ENCODE measurements at regions not wholly inside any gene's neighbourhood (a gene's known extent, or its start where the extent isn't known, plus 50 kb on each side); places are given as distances from the start of the nearest gene placed in this dataset.

GRCh38 chr16:86987746-86988670 is 329.2 kb downstream of the C16orf95 start:
- no peak for DNase-seq
- no peak for TF ChIP-seq EZH2 (IDR thresholded peaks at IDR 0.05; ENCODE audit: borderline replicate concordance, low read depth, low read length, severe bottlenecking)
- no peak for TF ChIP-seq CTCF (IDR thresholded peaks at IDR 0.05; ENCODE audit: borderline replicate concordance, extremely low read depth, low read length, poor library complexity, severe bottlenecking)

GRCh38 chr16:86988920-86989696 is 328.1 kb downstream of the C16orf95 start:
- Histone ChIP-seq H3K79me2 (ENCODE audit: insufficient read depth, low read length) (no peaks in the 10 kb centered on the region), H4K20me1 (ENCODE audit: insufficient read depth, low read length) (no peaks in the 10 kb centered on the region; the same call in 1 of the 2 replicates), H3K4me2 (ENCODE audit: insufficient read depth, low read length) (no peak overlapping the region), H3K9ac (ENCODE audit: low read depth, low read length) (no peak overlapping the region), H3K9me3 (ENCODE audit: insufficient read depth, low read length, severe bottlenecking) (no peaks in the 10 kb centered on the region), H3K36me3 (ENCODE audit: insufficient read depth, low read length) (no peaks in the 10 kb centered on the region), H3K4me1 (ENCODE audit: insufficient read depth, low read length) (no peaks in the 10 kb centered on the region), H3K27me3 (ENCODE audit: insufficient read depth, low read length, poor library complexity) (peaks cover 3% of the 10 kb centered on the region), H3K27ac (ENCODE audit: low read length) (no peak overlapping the region), H2AFZ (ENCODE audit: low read depth, low read length) (no peak overlapping the region), H3K4me3 (ENCODE audit: low read depth in 1 of 2, low read length in 2 of 2) (no peak overlapping the region)
- TF ChIP-seq EZH2 (IDR thresholded peaks at IDR 0.05; ENCODE audit: borderline replicate concordance, low read depth, low read length, severe bottlenecking) (no peak), CTCF (IDR thresholded peaks at IDR 0.05; ENCODE audit: borderline replicate concordance, extremely low read depth, low read length, poor library complexity, severe bottlenecking) (no peak)
- DNase-seq (no peak), ATAC-seq (ENCODE audit: insufficient read depth, low read depth) (no peak)

More at GRCh38 chr16:86987746-86988670, 329.2 kb downstream of the C16orf95 start:
- H3K4me2 ChIP-seq (ENCODE audit: insufficient read depth, low read length) = no peak overlapping the region
- no peaks in the 10 kb centered on the region for H3K36me3 ChIP-seq (ENCODE audit: insufficient read depth, low read length)
- no peaks in the 10 kb centered on the region for H3K79me2 ChIP-seq (ENCODE audit: insufficient read depth, low read length)
- H2AFZ ChIP-seq (ENCODE audit: low read depth, low read length) = no peak overlapping the region
- H3K27ac ChIP-seq (ENCODE audit: low read length) = no peak overlapping the region
- no peak for ATAC-seq (ENCODE audit: insufficient read depth, low read depth)
- H3K4me3 ChIP-seq (ENCODE audit: low read depth in 1 of 2, low read length in 2 of 2) = no peak overlapping the region
- H3K9ac ChIP-seq (ENCODE audit: low read depth, low read length) = no peak overlapping the region
- H3K27me3 ChIP-seq (ENCODE audit: insufficient read depth, low read length, poor library complexity) = peaks cover 3% of the 10 kb centered on the region
- H3K9me3 ChIP-seq (ENCODE audit: insufficient read depth, low read length, severe bottlenecking) = no peaks in the 10 kb centered on the region
- H4K20me1 ChIP-seq (ENCODE audit: insufficient read depth, low read length) = no peaks in the 10 kb centered on the region; the same call in 1 of the 2 replicates
- H3K4me1 ChIP-seq (ENCODE audit: insufficient read depth, low read length) = no peaks in the 10 kb centered on the region

- no peak for ATAC-seq (ENCODE audit: insufficient read depth, low read depth)
- no peaks in the 10 kb centered on the region for H3K79me2 ChIP-seq (ENCODE audit: insufficient read depth, low read length)
- no peak overlapping the region for H3K9ac ChIP-seq (ENCODE audit: low read depth, low read length)
- no peaks in the 10 kb centered on the region; the same call in 1 of the 2 replicates for H4K20me1 ChIP-seq (ENCODE audit: insufficient read depth, low read length)
- H3K4me2 ChIP-seq (ENCODE audit: insufficient read depth, low read length) = no peak overlapping the region
- no peak for DNase-seq
- no peak overlapping the region for H2AFZ ChIP-seq (ENCODE audit: low read depth, low read length)
- no peaks in the 10 kb centered on the region for H3K36me3 ChIP-seq (ENCODE audit: insufficient read depth, low read length)
- no peaks in the 10 kb centered on the region for H3K4me1 ChIP-seq (ENCODE audit: insufficient read depth, low read length)
- no peaks in the 10 kb centered on the region for H3K27me3 ChIP-seq (ENCODE audit: insufficient read depth, low read length, poor library complexity)
- H3K4me3 ChIP-seq (ENCODE audit: low read depth in 1 of 2, low read length in 2 of 2) = no peak overlapping the region
- H3K9me3 ChIP-seq (ENCODE audit: insufficient read depth, low read length, severe bottlenecking) = no peaks in the 10 kb centered on the region
- no peak overlapping the region for H3K27ac ChIP-seq (ENCODE audit: low read length)
- TF ChIP-seq EZH2 (IDR thresholded peaks at IDR 0.05; ENCODE audit: borderline replicate concordance, low read depth, low read length, severe bottlenecking) (no peak), CTCF (IDR thresholded peaks at IDR 0.05; ENCODE audit: borderline replicate concordance, extremely low read depth, low read length, poor library complexity, severe bottlenecking) (no peak)
These were observed 326.7 kb downstream of the C16orf95 start for GRCh38 chr16:86990451-86990850.
